Activated T-cell treated with anti-CD3 and anti-CD28 coated beads, Interleukin-2, amount 50 U/mL, for 72 hours (primary cell): ENCODE measurements at regions not wholly inside any gene's neighbourhood (a gene's known extent, or its start where the extent isn't known, plus 50 kb on each side); places are given as distances from the start of the nearest gene placed in this dataset.

ENCODE experiments used
- ATAC-seq, 2 donors: fragments of 150-1000 bp; cut with Tn5 transposase; replicated peaks in 1 of 2; 2 replicates each; pipeline ENCODE4 v1.10.0; 2021; ENCODE audit warnings: moderate library complexity in 2 of 2, mild to moderate bottlenecking in 1 of 2
- DNase-seq, 2 donors: peaks; one replicate each; pipeline ENCODE4 v3.0.0; 2021 to 2022; ENCODE audit warnings: mixed read lengths in 1 of 2
- H3K27ac Mint-ChIP-seq: one replicate; pipeline ENCODE4 v1.8.0; 2022; ENCODE audit warnings: mild to moderate bottlenecking, moderate library complexity, mixed read lengths
- H3K27me3 Mint-ChIP-seq: one replicate; pipeline ENCODE4 v1.8.0; 2022; ENCODE audit warnings: low read depth, mixed read lengths
- H3K36me3 Mint-ChIP-seq, 2 donors: one replicate each; pipeline ENCODE4 v1.8.0; 2022; ENCODE audit warnings: mixed read lengths in 2 of 2, mild to moderate bottlenecking in 1 of 2; ENCODE audit not compliant: insufficient read depth in 2 of 2
- H3K4me1 Mint-ChIP-seq: one replicate; pipeline ENCODE4 v1.8.0; 2022; ENCODE audit warnings: low read depth, mixed read lengths
- H3K4me3 Mint-ChIP-seq, 2 donors: one replicate each; pipeline ENCODE4 v1.8.0; 2022; ENCODE audit warnings: mild to moderate bottlenecking in 2 of 2, mixed read lengths in 2 of 2, moderate library complexity in 2 of 2
- H3K9me3 Mint-ChIP-seq, 2 donors: one replicate each; pipeline ENCODE4 v1.8.0; 2022; ENCODE audit warnings: mixed read lengths in 2 of 2

DNA sequence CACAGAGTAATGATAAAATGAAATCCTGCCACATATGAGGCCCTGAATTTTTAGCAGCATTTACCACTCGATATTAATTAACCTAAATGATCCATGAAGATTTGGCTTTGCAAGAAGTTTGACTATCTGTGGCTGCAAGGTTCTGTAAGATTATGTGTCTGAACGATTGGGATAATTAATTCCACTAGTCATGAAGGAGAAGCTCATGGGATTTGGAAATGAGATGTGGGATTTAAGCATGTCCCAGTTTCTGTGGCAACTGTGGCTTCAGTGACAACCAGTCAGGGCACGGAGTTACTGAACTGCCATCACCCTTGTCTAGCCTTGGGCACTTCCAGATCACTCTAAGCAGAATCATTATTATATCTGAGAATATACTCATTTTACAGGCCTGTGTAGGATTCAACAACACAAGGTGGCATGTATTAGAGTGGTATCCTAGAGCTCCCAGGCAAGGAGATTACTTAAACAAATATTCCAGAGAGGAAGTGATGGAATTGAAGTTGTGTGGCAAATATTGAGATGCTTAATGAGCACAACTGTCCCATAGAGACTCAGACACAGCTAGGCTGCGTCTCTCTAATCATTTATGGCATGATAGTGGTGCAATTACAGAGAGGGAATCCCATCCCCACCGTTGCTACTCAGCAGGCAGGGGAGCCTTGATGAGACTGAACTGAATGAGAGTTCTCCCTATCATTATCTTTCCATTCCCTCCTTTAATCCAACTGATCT is 205.0 kb upstream of the KRR1 start:
- Mint-ChIP-seq H3K36me3 (no peaks in the 10 kb centered on the region), H3K9me3 (peaks cover 0 to 2% of the 10 kb centered on the region in 2 donors), H3K27me3 (peaks cover 17% of the 10 kb centered on the region), H3K27ac (no peak overlapping the region), H3K4me1 (peaks cover 26% of the 10 kb centered on the region), H3K4me3 (no peak overlapping the region)
- ATAC-seq (no peak), DNase-seq (no peak)

DNA sequence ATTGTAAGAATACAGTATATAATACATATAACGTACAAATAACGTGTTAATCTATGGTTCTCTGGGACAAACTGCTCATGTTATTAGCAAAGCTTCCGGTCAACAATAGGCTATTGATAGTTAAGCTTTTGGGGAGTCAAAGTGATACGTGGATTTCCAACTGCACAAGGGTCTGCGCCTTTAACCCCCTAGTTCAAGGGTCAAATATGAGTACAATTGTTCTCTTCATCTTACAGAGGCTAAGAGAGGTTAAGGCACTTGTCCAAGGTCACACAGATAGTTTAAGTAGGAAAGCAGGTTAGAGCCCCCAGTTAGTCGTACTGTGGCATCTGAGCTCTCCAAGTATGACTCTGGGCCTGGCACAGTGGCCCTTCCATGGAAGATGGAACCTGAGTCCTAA is 204.3 kb upstream of the KRR1 start:
- ATAC-seq: no peak
- Mint-ChIP-seq H3K9me3 (peaks cover 0 to 2% of the 10 kb centered on the region in 2 donors), H3K27ac (no peak overlapping the region), H3K4me1 (peaks cover 26% of the 10 kb centered on the region), H3K4me3 (no peak overlapping the region), H3K36me3 (no peaks in the 10 kb centered on the region), H3K27me3 (peaks cover 15% of the 10 kb centered on the region)
- DNase-seq: no peak

DNA sequence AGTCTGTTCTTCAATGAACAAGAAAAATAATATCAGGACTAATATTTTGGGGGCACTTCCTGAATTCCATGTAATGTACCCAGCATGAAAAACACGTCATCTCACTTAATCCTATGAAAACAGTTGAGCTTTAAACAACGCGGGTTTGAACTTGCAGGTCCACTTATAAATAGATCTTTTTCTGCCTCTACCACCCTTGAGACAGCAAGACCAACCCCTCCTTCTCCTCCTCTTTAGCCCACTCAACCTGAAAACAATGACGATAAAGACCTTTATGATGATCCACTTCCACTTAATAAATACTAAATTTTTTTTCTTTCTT is 203.9 kb upstream of the KRR1 start:
- ATAC-seq (no peak), DNase-seq (no peak)
- H3K9me3 Mint-ChIP-seq: no peaks in the 10 kb centered on the region
- H3K27me3 Mint-ChIP-seq: peaks cover 12% of the 10 kb centered on the region
- no peak overlapping the region for H3K4me3 Mint-ChIP-seq
- no peaks in the 10 kb centered on the region for H3K36me3 Mint-ChIP-seq
- no peak overlapping the region for H3K27ac Mint-ChIP-seq
- H3K4me1 Mint-ChIP-seq: peaks cover 26% of the 10 kb centered on the region

DNA sequence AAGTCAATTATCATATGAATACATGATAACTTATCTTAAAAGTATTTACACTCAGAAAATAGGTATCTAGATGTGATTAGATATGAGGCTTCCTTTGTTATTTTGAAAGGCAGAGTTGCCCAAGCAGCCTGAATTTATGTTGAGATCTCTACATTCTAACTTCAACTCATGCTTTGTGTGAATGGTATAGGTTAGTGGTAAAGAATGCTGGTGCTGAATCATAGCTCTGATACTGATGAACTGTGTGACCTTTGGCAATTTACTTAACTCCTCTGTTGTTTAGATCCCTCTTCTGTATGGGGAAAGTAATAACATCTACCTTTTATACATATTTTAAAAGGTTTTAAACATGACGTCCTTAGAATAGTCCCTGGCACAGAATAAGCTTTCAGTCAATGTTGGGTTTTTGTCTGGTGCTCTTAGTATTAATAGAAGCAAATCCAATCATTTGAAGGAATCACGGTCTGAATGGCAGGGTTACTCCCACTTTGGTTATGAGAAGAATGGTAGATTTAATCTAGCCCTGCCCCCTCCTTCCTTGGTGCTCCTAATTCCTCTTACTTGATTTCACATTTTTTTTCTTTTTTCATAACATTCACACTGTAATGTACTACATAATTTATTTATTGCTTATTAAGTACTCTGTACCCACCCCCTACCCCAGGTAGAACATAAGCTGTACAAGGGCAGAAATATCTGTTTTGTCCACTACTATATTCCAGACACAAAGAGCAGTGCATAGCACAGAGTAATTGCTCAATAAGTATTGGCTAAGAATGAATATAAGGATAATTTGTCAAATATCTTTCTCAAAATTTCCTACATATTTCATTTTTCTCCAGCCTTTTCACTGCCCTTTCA is 203.3 kb upstream of the KRR1 start:
- Mint-ChIP-seq H3K4me3 (no peak overlapping the region), H3K27ac (no peak overlapping the region), H3K9me3 (no peaks in the 10 kb centered on the region), H3K27me3 (peaks cover 7% of the 10 kb centered on the region), H3K36me3 (no peaks in the 10 kb centered on the region), H3K4me1 (peaks cover 26% of the 10 kb centered on the region)
- no peak for DNase-seq
- ATAC-seq: peak; percentile 60 to 84

DNA sequence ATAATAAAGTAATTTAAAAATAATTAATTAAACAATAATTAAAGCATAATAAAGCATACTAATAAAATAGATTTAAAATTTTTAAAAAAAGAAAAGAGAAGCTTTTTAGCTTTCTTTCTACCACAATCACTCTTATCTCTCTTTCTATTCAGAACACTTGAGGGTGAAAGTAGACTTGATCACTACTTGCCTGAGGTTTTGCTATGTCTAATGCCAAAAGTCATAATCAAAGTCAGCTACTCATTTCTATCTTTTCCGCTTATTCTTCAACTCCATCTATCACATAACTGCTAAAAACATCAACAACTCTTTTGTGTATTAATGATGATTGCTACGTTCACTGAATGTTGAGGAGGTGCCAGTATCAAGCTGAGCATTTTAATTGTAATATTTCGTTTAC is 202.0 kb upstream of the KRR1 start:
- Mint-ChIP-seq H3K4me1 (peaks cover 26% of the 10 kb centered on the region), H3K27ac (no peak overlapping the region), H3K4me3 (peak overlapping the region in 1 of 2 donors; percentile 18), H3K36me3 (no peaks in the 10 kb centered on the region), H3K9me3 (no peaks in the 10 kb centered on the region), H3K27me3 (peaks cover 7% of the 10 kb centered on the region)
- DNase-seq (no peak), ATAC-seq (peak; percentile 45 to 71)

DNA sequence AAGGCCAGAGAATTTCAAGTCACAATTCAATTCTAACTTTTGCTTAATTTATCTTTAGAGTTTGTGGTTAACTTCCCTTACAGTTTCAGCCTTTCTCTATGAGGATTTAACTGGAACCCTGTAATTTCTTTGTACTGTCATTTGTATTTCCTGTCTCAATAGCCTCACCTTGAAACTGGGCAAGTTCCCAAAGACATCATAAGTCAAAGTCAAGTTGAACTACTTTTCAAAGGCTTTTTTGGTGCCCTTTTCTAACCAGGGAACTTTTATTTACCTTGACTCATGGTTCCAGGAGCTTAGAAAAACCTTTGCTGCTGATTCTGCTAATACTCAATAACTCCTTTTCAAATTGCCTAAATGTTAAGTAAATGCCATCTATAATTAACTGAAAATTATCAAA is 200.8 kb upstream of the KRR1 start:
- Mint-ChIP-seq H3K9me3 (no peaks in the 10 kb centered on the region), H3K36me3 (no peaks in the 10 kb centered on the region), H3K4me3 (no peak overlapping the region), H3K27me3 (peaks cover 13% of the 10 kb centered on the region), H3K27ac (no peak overlapping the region), H3K4me1 (peaks cover 26% of the 10 kb centered on the region)
- ATAC-seq (peak in 1 of 2 donors; percentile 33), DNase-seq (no peak)

DNA sequence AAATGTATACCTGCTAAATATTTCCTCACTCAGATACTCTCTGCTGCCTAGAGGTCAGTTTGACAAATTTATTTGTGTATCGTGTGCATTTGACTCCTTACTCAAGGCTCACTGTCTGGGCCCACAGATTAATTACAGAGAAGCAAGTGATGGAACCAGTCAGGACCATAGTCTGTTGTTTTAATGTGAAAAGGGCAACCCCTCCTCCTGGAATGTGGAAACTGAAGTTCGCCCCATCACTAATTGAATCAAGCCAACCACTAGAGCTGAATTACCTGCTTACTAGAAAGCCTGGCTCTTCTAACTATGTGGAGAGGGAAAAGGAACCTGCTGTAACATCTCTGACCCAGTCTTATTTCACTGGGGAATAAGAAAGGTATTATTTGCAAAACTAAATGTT is 199.9 kb upstream of the KRR1 start:
- H3K27ac Mint-ChIP-seq: no peak overlapping the region
- no peak for DNase-seq
- no peak overlapping the region for H3K4me3 Mint-ChIP-seq
- no peak for ATAC-seq
- H3K36me3 Mint-ChIP-seq: no peaks in the 10 kb centered on the region
- peaks cover 33% of the 10 kb centered on the region for H3K4me1 Mint-ChIP-seq
- H3K27me3 Mint-ChIP-seq: peaks cover 13% of the 10 kb centered on the region
- H3K9me3 Mint-ChIP-seq: no peaks in the 10 kb centered on the region

DNA sequence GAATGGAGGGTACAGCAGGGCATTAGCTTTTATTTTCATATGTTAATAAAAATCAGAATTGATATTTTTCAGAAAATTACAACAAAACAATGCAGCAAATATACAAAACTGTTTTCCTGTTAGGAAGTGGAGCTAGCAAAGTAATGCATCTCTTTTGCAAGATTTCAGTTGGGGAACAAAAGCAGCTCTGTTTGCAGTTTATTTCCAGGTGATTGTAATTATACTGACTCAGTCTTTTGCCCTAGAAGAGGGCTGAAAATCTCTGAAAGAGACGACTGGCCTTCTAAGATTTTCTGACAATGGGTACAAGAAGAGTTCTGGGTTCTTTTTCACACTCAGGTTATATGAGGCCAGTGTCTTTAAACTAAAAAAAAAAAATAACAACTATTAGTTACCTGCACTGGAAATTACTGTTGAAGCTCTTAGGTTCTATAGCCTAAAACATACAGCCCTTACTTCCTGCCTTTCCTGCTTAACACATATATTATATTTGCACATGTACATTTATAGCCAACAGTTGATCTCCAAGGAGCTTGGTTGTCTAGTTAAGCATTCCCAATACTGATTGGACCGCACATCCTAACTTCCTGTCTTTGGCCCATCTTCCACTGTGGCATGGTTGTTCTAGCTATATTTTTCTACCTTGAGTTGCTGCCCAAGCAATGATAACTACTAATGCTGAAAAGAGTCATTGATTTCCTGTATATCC is 199.1 kb upstream of the KRR1 start:
- Mint-ChIP-seq H3K27ac (peak overlapping the region; percentile 26), H3K9me3 (no peaks in the 10 kb centered on the region), H3K4me3 (no peak overlapping the region), H3K36me3 (no peaks in the 10 kb centered on the region), H3K4me1 (peaks cover 33% of the 10 kb centered on the region), H3K27me3 (peaks cover 13% of the 10 kb centered on the region)
- no peak for DNase-seq
- ATAC-seq: no peak

DNA sequence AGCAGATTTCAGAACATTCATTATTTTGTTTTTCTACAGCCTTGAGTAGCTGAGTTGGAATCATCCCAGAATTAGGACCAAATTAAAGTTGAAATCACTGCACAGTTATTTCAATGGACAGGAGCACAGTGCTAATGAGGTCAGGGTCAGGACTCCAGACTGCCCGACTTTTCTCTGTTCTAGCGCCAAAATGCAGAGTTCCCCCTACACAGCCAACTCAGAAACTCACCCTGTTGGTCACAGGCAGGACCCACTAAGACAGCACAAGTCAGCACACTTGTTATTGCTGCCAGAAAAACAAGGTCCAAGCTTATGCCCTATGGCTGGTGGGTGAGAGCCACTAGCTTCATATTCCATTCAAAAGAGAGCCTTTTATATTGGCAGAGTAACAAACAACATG is 198.1 kb upstream of the KRR1 start:
- H3K9me3 Mint-ChIP-seq: no peaks in the 10 kb centered on the region
- no peak for DNase-seq
- no peak for ATAC-seq
- H3K27me3 Mint-ChIP-seq: peaks cover 13% of the 10 kb centered on the region
- H3K4me1 Mint-ChIP-seq: peaks cover 29% of the 10 kb centered on the region
- H3K36me3 Mint-ChIP-seq: no peaks in the 10 kb centered on the region
- no peak overlapping the region for H3K27ac Mint-ChIP-seq
- no peak overlapping the region for H3K4me3 Mint-ChIP-seq

DNA sequence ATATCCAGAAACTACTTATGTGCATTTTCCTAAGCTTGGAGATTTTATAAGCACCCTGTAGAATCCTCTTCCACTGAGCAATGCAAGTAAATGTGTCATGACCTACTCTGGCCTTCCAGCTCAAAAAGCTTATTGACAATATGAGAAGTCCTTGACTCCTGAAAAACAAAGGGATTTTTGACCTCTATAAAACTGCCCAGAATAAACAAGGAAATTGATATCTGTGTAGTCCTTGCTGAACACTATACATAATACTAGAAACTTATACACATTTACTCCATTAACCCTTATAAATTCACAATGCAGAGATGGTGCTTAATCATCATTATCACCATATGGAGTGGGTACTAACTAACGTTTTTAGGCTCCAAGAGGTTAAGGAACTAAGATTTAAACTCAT is 197.4 kb upstream of the KRR1 start:
- no peaks in the 10 kb centered on the region for H3K9me3 Mint-ChIP-seq
- H3K4me1 Mint-ChIP-seq: peaks cover 23% of the 10 kb centered on the region
- H3K27me3 Mint-ChIP-seq: peaks cover 13% of the 10 kb centered on the region
- H3K36me3 Mint-ChIP-seq: no peaks in the 10 kb centered on the region
- DNase-seq: no peak
- H3K4me3 Mint-ChIP-seq: no peak overlapping the region
- no peak for ATAC-seq
- no peak overlapping the region for H3K27ac Mint-ChIP-seq

DNA sequence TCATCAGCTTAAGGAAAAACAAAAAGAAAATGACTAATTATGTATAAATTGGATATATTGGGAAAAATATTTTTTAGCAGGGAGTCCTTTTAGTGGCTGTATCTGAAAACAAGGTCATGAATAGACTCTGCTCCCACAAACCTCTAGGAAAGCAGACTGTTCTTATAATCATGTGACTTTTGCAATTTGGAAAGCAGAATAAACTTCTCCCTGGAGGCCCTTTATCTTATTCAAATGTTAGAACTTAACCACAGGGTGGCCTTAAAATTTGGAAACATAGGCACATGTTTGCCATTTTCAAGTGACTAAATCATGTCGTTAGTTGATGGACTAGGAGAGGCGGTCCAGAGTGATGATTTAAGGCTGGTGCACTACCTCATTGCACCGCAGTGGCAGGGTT is 196.6 kb upstream of the KRR1 start:
- no peaks in the 10 kb centered on the region for H3K36me3 Mint-ChIP-seq
- peaks cover 13% of the 10 kb centered on the region for H3K27me3 Mint-ChIP-seq
- no peak for ATAC-seq

DNA sequence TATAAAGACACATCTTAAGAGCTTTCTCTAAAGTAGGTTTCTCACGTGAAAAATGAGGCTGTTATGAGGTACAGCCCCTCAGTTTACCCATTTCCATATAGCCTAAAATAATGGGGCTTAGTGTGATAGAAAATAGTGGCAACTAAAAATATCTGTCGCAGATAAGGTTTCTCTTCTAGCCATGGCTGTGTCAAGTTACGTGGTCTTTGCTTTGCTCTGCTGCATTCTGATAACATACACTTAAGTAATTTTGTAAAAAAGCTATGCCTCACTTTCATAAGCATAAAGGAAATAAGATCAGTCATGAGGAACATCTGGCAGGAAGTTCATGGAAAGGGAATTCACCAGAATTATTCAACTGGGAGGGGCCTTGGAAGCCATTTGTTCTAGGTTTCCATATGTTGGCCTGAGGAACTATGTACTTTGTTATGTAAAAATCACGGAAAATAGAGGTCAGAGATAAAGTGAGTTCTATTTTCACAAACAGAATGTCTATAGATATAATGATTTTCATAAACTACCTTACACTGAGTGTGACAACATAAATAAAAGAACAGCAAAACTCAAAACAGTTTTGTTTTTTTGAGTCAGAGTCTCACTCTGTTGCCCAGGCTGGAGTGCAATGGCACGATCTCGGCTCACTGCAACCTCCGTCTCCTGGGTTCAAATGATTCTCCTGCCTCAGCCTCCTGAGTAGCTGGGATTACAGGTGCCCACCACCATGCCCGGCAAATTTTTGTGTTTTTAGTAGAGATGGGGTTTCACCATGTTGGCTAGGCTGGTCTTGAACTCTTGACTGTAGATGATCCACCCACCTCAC is 195.6 kb upstream of the KRR1 start:
- Mint-ChIP-seq H3K4me1 (peaks cover 11% of the 10 kb centered on the region), H3K27ac (no peak overlapping the region), H3K36me3 (no peaks in the 10 kb centered on the region), H3K27me3 (peaks cover 13% of the 10 kb centered on the region), H3K4me3 (no peak overlapping the region), H3K9me3 (no peaks in the 10 kb centered on the region)
- no peak for DNase-seq
- ATAC-seq: no peak

More for the DNA sequence above, 196.6 kb upstream of the KRR1 start:
- H3K27ac Mint-ChIP-seq: no peak overlapping the region
- DNase-seq: no peak
- H3K9me3 Mint-ChIP-seq: no peaks in the 10 kb centered on the region
- H3K4me3 Mint-ChIP-seq: no peak overlapping the region
- peaks cover 15% of the 10 kb centered on the region for H3K4me1 Mint-ChIP-seq
